ENCODE measurements at regions not wholly inside any gene's neighbourhood (a gene's known extent, or its start where the extent isn't known, plus 50 kb on each side); places are given as distances from the start of the nearest gene placed in this dataset.

- Histone ChIP-seq H3K9me3 (ENCODE audit: control insufficient read depth, insufficient read depth, low read length) (peaks cover 38% of the 10 kb centered on the region), H2BK5ac (ENCODE audit: low read depth, low read length, poor library complexity, severe bottlenecking) (no peak overlapping the region), H3K14ac (replicated peaks; ENCODE audit: low read depth, low read length) (no peak overlapping the region), H3K56ac (ENCODE audit: extremely low read depth, insufficient read depth, low read length) (no peak overlapping the region), H2BK20ac (ENCODE audit: low read depth, low read length) (no peak overlapping the region), H3K9me1 (ENCODE audit: insufficient read depth, low read length) (no peaks in the 10 kb centered on the region), H3K27ac (ENCODE audit: insufficient read depth, low read length) (no peak overlapping the region), H2BK15ac (ENCODE audit: low read depth, low read length) (no peak overlapping the region), H2AK5ac (ENCODE audit: low read depth, low read length) (no peak overlapping the region), H3K79me1 (ENCODE audit: low read depth in 1 of 2, low read length in 2 of 2) (no peaks in the 10 kb centered on the region), H2AFZ (replicated peaks; ENCODE audit: low read length, poor library complexity) (no peak overlapping the region), H3K27me3 (ENCODE audit: control insufficient read depth, insufficient read depth, low read length) (no peaks in the 10 kb centered on the region), H3K4me3 (ENCODE audit: insufficient read depth, low read depth, low read length) (no peak overlapping the region), H4K8ac (ENCODE audit: low read depth in 2 of 2, low read length in 2 of 2) (no peak overlapping the region), H3K4me2 (ENCODE audit: low read depth, low read length) (no peak overlapping the region), H3K23ac (ENCODE audit: low read depth, low read length) (no peak overlapping the region), H3K9ac (ENCODE audit: low read depth, low read length) (no peak overlapping the region), H2BK120ac (ENCODE audit: low read depth, low read length) (no peak overlapping the region), H3K18ac (ENCODE audit: low read depth, low read length) (no peak overlapping the region), H3K4me1 (ENCODE audit: control insufficient read depth, insufficient read depth, low read length) (no peaks in the 10 kb centered on the region), H3K4ac (ENCODE audit: low read depth, low read length) (no peak overlapping the region), H2AK9ac (replicated peaks; ENCODE audit: low read depth, low read length, poor library complexity) (no peak overlapping the region), H4K91ac (ENCODE audit: insufficient read depth, low read depth, low read length) (no peak overlapping the region), H3K36me3 (ENCODE audit: control insufficient read depth, insufficient read depth, low read length) (no peaks in the 10 kb centered on the region), H4K5ac (ENCODE audit: low read depth, low read length) (no peak overlapping the region), H4K20me1 (ENCODE audit: insufficient read depth, low read length) (no peaks in the 10 kb centered on the region)
- ATAC-seq (ENCODE audit: low read depth) (no peak), DNase-seq (no peak)
- ChIA-PET POLR2A (ENCODE audit: unreplicated experiment) (no interaction called here), CTCF (no interaction called here)
- dilution Hi-C loops (cut with HindIII; ENCODE audit: low sequenced_read_pairs, unreplicated experiment) = no loop called here
- TF ChIP-seq, protein P1, sequence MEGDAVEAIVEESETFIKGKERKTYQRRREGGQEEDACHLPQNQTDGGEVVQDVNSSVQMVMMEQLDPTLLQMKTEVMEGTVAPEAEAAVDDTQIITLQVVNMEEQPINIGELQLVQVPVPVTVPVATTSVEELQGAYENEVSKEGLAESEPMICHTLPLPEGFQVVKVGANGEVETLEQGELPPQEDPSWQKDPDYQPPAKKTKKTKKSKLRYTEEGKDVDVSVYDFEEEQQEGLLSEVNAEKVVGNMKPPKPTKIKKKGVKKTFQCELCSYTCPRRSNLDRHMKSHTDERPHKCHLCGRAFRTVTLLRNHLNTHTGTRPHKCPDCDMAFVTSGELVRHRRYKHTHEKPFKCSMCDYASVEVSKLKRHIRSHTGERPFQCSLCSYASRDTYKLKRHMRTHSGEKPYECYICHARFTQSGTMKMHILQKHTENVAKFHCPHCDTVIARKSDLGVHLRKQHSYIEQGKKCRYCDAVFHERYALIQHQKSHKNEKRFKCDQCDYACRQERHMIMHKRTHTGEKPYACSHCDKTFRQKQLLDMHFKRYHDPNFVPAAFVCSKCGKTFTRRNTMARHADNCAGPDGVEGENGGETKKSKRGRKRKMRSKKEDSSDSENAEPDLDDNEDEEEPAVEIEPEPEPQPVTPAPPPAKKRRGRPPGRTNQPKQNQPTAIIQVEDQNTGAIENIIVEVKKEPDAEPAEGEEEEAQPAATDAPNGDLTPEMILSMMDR (conservative IDR thresholded peaks at IDR 0.05; ENCODE audit: low read depth, low read length) = no peak
- TF ChIP-seq RFX5 (IDR thresholded peaks at IDR 0.05; ENCODE audit: low read depth, low read length) (no peak), MAZ (IDR thresholded peaks at IDR 0.05; ENCODE audit: borderline replicate concordance, low read depth, low read length) (no peak), CHD1 (IDR thresholded peaks at IDR 0.05; ENCODE audit: low read depth, low read length) (no peak), BHLHE40 (IDR thresholded peaks at IDR 0.05; ENCODE audit: low read depth, low read length) (no peak), RAD21 (IDR thresholded peaks at IDR 0.05; ENCODE audit: low read length) (no peak), CEBPB (IDR thresholded peaks at IDR 0.05; ENCODE audit: low read depth, low read length) (no peak), MAFK (IDR thresholded peaks at IDR 0.05; ENCODE audit: low read depth, low read length) (no peak), SMC3 (IDR thresholded peaks at IDR 0.05; ENCODE audit: low read depth, low read length) (no peak), FOS (IDR thresholded peaks at IDR 0.05; ENCODE audit: low read depth, low read length) (no peak), RCOR1 (IDR thresholded peaks at IDR 0.05; ENCODE audit: insufficient replicate concordance, low read length) (no peak), MXI1 (IDR thresholded peaks at IDR 0.05; ENCODE audit: borderline replicate concordance, low read depth, low read length) (no peak), NFE2L2 (IDR thresholded peaks at IDR 0.05; ENCODE audit: low read depth, low read length) (no peak), POLR2A (IDR thresholded peaks at IDR 0.05; ENCODE audit: low read depth, low read length) (no peak)
- TF ChIP-seq, protein P2, sequence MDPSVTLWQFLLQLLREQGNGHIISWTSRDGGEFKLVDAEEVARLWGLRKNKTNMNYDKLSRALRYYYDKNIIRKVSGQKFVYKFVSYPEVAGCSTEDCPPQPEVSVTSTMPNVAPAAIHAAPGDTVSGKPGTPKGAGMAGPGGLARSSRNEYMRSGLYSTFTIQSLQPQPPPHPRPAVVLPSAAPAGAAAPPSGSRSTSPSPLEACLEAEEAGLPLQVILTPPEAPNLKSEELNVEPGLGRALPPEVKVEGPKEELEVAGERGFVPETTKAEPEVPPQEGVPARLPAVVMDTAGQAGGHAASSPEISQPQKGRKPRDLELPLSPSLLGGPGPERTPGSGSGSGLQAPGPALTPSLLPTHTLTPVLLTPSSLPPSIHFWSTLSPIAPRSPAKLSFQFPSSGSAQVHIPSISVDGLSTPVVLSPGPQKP (IDR thresholded peaks at IDR 0.05; ENCODE audit: borderline replicate concordance, low read depth, low read length) = no peak
- WGBS, 2 experiments (ENCODE audit: extremely low coverage in 2 of 2, insufficient read length in 1 of 2) = no CpG with 5 or more reads among the region's 2 CpGs
- intact Hi-C loops (cut with micrococcal nuclease) = no loop called here
- BruUV-seq (replicated peaks) = no TSS peak
- in situ Hi-C loops (cut with MboI; ENCODE audit: low sequenced_read_pairs) = no loop called here
Measured at GRCh38 chr16:79360267-79360666, 240.3 kb downstream of the MAF start.
